ENCODE measurements at regions not wholly inside any gene's neighbourhood (a gene's known extent, or its start where the extent isn't known, plus 50 kb on each side); places are given as distances from the start of the nearest gene placed in this dataset.

DNA sequence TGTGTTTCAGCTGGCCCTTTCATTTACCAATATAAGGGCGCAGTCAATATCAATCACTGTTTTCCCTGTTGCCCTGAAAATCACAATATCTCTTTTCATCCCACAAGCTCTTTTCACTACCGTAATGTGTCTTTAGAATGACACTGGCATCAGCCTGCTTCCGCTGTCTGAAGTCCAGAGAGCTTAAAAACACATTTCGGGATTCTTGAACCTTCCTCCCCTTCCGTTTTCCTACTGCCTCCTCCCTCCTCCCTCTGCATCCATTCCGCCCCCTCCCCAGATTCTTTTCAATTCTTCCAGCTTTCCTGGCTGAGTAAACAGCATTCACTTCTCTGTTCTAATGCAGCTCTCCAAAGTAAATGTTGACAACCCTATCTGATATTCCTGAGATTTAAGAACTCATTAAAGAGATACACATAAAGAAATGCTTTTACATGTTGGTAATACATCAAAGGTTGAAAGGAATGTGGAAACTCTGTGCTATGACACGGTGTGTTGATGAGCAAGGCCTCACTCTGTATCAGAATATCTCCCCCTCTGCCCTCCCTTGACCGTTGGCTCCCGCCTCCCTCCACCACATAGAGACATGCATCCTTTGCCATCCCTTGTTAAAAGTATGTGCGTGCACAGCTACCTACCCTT, 83.5 kb upstream of the SPRY1 start:
- ATAC-seq (replicated peaks in 1 of 4) (no peak), DNase-seq (no peak)
- Mint-ChIP-seq H3K4me3 (no peak overlapping the region), H3K27me3 (no peaks in the 10 kb centered on the region), H3K4me1 (no peaks in the 10 kb centered on the region), H3K27ac (no peak overlapping the region), H3K9me3 (peaks cover 13 to 16% (median 14%) of the 10 kb centered on the region in 3 donors), H3K36me3 (peaks cover 73% of the 10 kb centered on the region)
- Histone ChIP-seq H3K27ac (ENCODE audit: low read length) (no peak overlapping the region), H3K4me1 (ENCODE audit: control insufficient read depth in 1 of 2, extremely low read depth in 1 of 2, insufficient read depth in 2 of 2, low read length in 2 of 2) (no peaks in the 10 kb centered on the region), H3K4me3 (ENCODE audit: control insufficient read depth in 1 of 2, extremely low read depth in 1 of 2, low read length in 1 of 2) (no peak overlapping the region), H3K27me3 (replicated peaks in 1 of 2; ENCODE audit: control insufficient read depth in 2 of 2, extremely low read depth in 1 of 2, insufficient read depth in 2 of 2, low read length in 1 of 2) (no peaks in the 10 kb centered on the region), H3K9me3 (no peaks in the 10 kb centered on the region), H3K36me3 (ENCODE audit: control insufficient read depth in 2 of 2, extremely low read depth in 1 of 2, insufficient read depth in 1 of 2, low read length in 1 of 2) (peaks cover 0 to 9% of the 10 kb centered on the region in 2 donors)
- ChIA-PET CTCF (interaction anchor here in 1 of 2 donors (0.6 kb wide), 1 partner anchor 12 kb away, joined by 3 read pairs; no protein-coding TSS in a partner anchor), POLR2A (no interaction called here)
- WGBS (ENCODE audit: insufficient coverage): 98% methylated on average over 8 of the region's 10 CpGs

DNA sequence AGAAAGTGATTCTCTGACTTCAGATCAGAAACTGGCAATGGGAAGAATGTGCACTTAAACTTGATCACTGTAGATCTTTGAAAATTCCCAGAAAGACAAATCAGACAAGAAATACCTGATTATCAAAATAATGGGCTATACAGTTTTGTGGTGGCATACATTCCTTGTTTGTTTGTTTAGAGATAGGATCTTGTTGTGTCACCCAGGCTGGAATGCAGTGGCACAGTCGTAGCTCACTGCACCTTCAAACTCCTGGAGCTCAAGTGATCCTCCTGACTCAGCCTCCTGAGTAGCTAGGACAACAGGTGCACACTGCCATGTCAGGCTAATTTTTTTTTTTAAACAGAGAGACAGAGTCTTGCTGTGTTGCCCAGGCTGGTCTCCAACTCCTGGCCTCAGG, 81.0 kb upstream of the SPRY1 start:
- no peaks in the 10 kb centered on the region for H3K4me1 Mint-ChIP-seq
- Histone ChIP-seq H3K27me3 (replicated peaks in 1 of 2; ENCODE audit: control insufficient read depth in 2 of 2, extremely low read depth in 1 of 2, insufficient read depth in 2 of 2, low read length in 1 of 2) (no peaks in the 10 kb centered on the region), H3K27ac (ENCODE audit: low read length) (no peak overlapping the region), H3K36me3 (ENCODE audit: control insufficient read depth in 2 of 2, extremely low read depth in 1 of 2, insufficient read depth in 1 of 2, low read length in 1 of 2) (peaks cover 0 to 9% of the 10 kb centered on the region in 2 donors), H3K4me1 (ENCODE audit: control insufficient read depth in 1 of 2, extremely low read depth in 1 of 2, insufficient read depth in 2 of 2, low read length in 2 of 2) (no peaks in the 10 kb centered on the region), H3K9me3 (no peaks in the 10 kb centered on the region), H3K4me3 (ENCODE audit: control insufficient read depth in 1 of 2, extremely low read depth in 1 of 2, low read length in 1 of 2) (no peak overlapping the region)
- ChIA-PET CTCF (no interaction called here), POLR2A (no interaction called here)
- peaks cover 10 to 33% (median 22%) of the 10 kb centered on the region in 3 donors for H3K9me3 Mint-ChIP-seq
- no peaks in the 10 kb centered on the region for H3K27me3 Mint-ChIP-seq
- DNase-seq: no peak
- 100% methylated on average over 1 of the region's 1 CpG for WGBS (ENCODE audit: insufficient coverage)
- H3K4me3 Mint-ChIP-seq: no peak overlapping the region
- H3K27ac Mint-ChIP-seq: no peak overlapping the region
- H3K36me3 Mint-ChIP-seq: peaks cover 61% of the 10 kb centered on the region
- no peak for ATAC-seq (replicated peaks in 1 of 4)

DNA sequence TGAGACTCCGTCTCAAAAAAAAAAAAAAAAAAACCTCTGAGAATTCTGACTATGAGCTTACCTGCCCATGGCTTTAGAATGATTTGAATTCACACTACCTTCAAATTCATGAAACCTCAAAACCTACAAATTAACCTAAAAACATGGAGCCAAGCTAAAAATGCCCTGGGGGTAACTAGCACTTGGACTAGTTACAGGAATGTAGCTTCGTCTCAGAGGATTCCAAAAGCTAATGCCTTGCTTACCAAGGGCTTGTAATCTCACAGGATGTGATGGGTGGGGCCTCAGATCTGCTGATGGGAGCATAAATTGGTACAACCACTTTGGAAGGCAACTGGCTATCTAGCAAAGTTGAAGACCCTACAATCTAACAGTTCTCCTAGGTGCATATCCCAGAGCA, 79.4 kb upstream of the SPRY1 start:
- H3K27ac Mint-ChIP-seq: no peak overlapping the region
- H3K4me3 ChIP-seq (ENCODE audit: control insufficient read depth in 1 of 2, extremely low read depth in 1 of 2, low read length in 1 of 2): no peak overlapping the region
- H3K9me3 ChIP-seq: no peaks in the 10 kb centered on the region
- peaks cover 14 to 42% (median 32%) of the 10 kb centered on the region in 3 donors for H3K9me3 Mint-ChIP-seq
- no peaks in the 10 kb centered on the region for H3K4me1 ChIP-seq (ENCODE audit: control insufficient read depth in 1 of 2, extremely low read depth in 1 of 2, insufficient read depth in 2 of 2, low read length in 2 of 2)
- no peak overlapping the region for H3K4me3 Mint-ChIP-seq
- peaks cover 0 to 6% of the 10 kb centered on the region in 2 donors for H3K36me3 ChIP-seq (ENCODE audit: control insufficient read depth in 2 of 2, extremely low read depth in 1 of 2, insufficient read depth in 1 of 2, low read length in 1 of 2)
- POLR2A ChIA-PET: no interaction called here
- no peaks in the 10 kb centered on the region for H3K27me3 Mint-ChIP-seq
- no peak for ATAC-seq (replicated peaks in 1 of 4)
- H3K36me3 Mint-ChIP-seq: peaks cover 49% of the 10 kb centered on the region
- no peak overlapping the region for H3K27ac ChIP-seq (ENCODE audit: low read length)
- no peaks in the 10 kb centered on the region for H3K27me3 ChIP-seq (replicated peaks in 1 of 2; ENCODE audit: control insufficient read depth in 2 of 2, extremely low read depth in 1 of 2, insufficient read depth in 2 of 2, low read length in 1 of 2)
- no CpG with 5 or more reads among the region's 2 CpGs for WGBS (ENCODE audit: insufficient coverage)
- CTCF ChIA-PET: interaction anchor here in 1 of 2 donors (1.6 kb wide), 1 partner anchor 10 kb away, joined by 3 read pairs; no protein-coding TSS in a partner anchor
- DNase-seq: no peak
- H3K4me1 Mint-ChIP-seq: no peaks in the 10 kb centered on the region

DNA sequence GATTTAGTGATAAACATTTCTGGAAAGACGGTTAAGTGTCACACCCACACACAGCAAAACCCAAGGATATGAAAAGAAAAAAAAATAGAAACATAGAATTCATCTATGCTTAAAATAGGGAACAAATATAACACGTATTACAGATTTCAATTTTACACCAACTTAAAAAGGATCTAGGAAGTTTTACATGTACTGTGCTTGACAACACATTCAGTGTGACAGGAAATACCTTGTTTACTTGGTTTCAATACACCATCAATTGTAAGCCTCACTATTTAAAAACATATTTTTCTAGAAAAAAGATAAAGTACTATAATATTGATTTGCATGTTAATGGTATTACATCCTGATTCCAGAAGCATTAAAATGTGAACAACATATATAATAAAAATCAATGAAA, 77.0 kb upstream of the SPRY1 start:
- Histone ChIP-seq H3K4me3 (ENCODE audit: control insufficient read depth in 1 of 2, extremely low read depth in 1 of 2, low read length in 1 of 2) (no peak overlapping the region), H3K36me3 (ENCODE audit: control insufficient read depth in 2 of 2, extremely low read depth in 1 of 2, insufficient read depth in 1 of 2, low read length in 1 of 2) (peaks cover 0 to 6% of the 10 kb centered on the region in 2 donors), H3K4me1 (ENCODE audit: control insufficient read depth in 1 of 2, extremely low read depth in 1 of 2, insufficient read depth in 2 of 2, low read length in 2 of 2) (no peaks in the 10 kb centered on the region), H3K27ac (ENCODE audit: low read length) (no peak overlapping the region), H3K9me3 (no peaks in the 10 kb centered on the region), H3K27me3 (replicated peaks in 1 of 2; ENCODE audit: control insufficient read depth in 2 of 2, extremely low read depth in 1 of 2, insufficient read depth in 2 of 2, low read length in 1 of 2) (no peaks in the 10 kb centered on the region)
- H3K9me3 Mint-ChIP-seq: peaks cover 26 to 52% (median 46%) of the 10 kb centered on the region in 3 donors
- POLR2A ChIA-PET: no interaction called here
- no peak for ATAC-seq (replicated peaks in 1 of 4)
- no peaks in the 10 kb centered on the region for H3K27me3 Mint-ChIP-seq
- H3K36me3 Mint-ChIP-seq: peaks cover 26% of the 10 kb centered on the region
- WGBS (ENCODE audit: insufficient coverage): no CpG with 5 or more reads among the region's 2 CpGs
- no peak overlapping the region for H3K27ac Mint-ChIP-seq
- DNase-seq: no peak
- H3K4me3 Mint-ChIP-seq: no peak overlapping the region
- H3K4me1 Mint-ChIP-seq: no peaks in the 10 kb centered on the region
- CTCF ChIA-PET: no interaction called here

DNA sequence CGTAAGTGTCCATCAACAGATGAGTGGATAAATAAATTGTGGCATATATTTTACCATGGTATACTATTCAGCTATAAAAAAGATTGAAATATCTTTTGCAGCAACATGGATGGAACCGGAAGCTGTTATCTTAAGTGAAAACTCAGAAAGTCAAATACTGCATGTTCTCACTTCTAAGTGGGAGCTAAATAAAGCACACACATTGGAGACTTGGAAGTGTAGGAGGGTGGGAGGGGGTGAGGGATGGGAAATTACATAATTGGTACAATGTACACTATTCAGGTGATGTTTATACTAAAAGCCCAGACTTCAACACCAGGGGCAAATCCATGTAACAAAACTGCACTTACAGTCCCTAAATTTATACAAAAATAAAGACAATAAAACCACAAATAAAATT, 72.6 kb upstream of the SPRY1 start:
- CTCF ChIA-PET: interaction anchor here in 1 of 2 donors (1.0 kb wide), 1 partner anchor 25 kb away, joined by 3 read pairs; no protein-coding TSS in a partner anchor
- Mint-ChIP-seq H3K9me3 (peaks cover 31 to 57% (median 41%) of the 10 kb centered on the region in 3 donors), H3K4me1 (peaks cover 0 to 4% (median 0%) of the 10 kb centered on the region in 3 donors), H3K27ac (no peak overlapping the region), H3K27me3 (peaks cover 0 to 3% of the 10 kb centered on the region in 2 donors), H3K4me3 (no peak overlapping the region), H3K36me3 (no peaks in the 10 kb centered on the region)
- no peaks in the 10 kb centered on the region for H3K36me3 ChIP-seq (ENCODE audit: control insufficient read depth in 2 of 2, extremely low read depth in 1 of 2, insufficient read depth in 1 of 2, low read length in 1 of 2)
- no peaks in the 10 kb centered on the region for H3K9me3 ChIP-seq
- no peaks in the 10 kb centered on the region for H3K4me1 ChIP-seq (ENCODE audit: control insufficient read depth in 1 of 2, extremely low read depth in 1 of 2, insufficient read depth in 2 of 2, low read length in 2 of 2)
- H3K27me3 ChIP-seq (replicated peaks in 1 of 2; ENCODE audit: control insufficient read depth in 2 of 2, extremely low read depth in 1 of 2, insufficient read depth in 2 of 2, low read length in 1 of 2): no peaks in the 10 kb centered on the region
- whole genome bisulfite sequencing (ENCODE audit: insufficient coverage): no CpG with 5 or more reads among the region's 2 CpGs
- DNase-seq (no peak), ATAC-seq (replicated peaks in 1 of 4) (no peak)
- no peak overlapping the region for H3K27ac ChIP-seq (ENCODE audit: low read length)
- no peak overlapping the region for H3K4me3 ChIP-seq (ENCODE audit: control insufficient read depth in 1 of 2, extremely low read depth in 1 of 2, low read length in 1 of 2)
- POLR2A ChIA-PET: no interaction called here

DNA sequence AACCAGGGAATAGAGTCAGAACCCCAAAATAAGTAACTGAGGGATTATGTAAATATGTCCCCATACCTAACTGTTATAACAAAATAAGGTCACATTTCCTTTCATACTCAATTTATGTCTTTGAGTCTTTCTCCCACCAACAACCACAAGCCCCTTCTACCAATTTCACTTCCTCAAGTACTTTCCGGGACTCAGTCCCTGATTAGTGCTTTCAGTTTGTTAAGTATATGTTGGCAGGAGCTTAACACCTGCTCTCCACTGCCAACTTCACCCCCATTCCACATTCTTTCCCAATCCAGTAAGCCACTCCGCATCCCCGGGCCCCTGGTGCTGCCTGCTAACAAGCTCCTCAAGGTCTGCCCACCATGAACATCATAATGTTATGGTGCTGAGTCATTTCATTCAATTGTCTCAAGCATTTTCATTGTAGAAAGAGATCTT, 71.3 kb upstream of the SPRY1 start:
- no peak overlapping the region for H3K4me3 Mint-ChIP-seq
- ChIA-PET CTCF (interaction anchor here (0.6 kb wide), 2 partner anchors 13 to 1841 kb away, joined by 3 read pairs; no protein-coding TSS in a partner anchor), POLR2A (interaction anchor here in 1 of 2 donors (0.6 kb wide), 1 partner anchor 28 kb away, joined by 3 read pairs; no protein-coding TSS in a partner anchor)
- DNase-seq (no peak), ATAC-seq (replicated peaks in 1 of 4) (no peak)
- peaks cover 0 to 4% (median 0%) of the 10 kb centered on the region in 3 donors for H3K4me1 Mint-ChIP-seq
- H3K4me1 ChIP-seq (ENCODE audit: control insufficient read depth in 1 of 2, extremely low read depth in 1 of 2, insufficient read depth in 2 of 2, low read length in 2 of 2): no peaks in the 10 kb centered on the region
- H3K27me3 ChIP-seq (replicated peaks in 1 of 2; ENCODE audit: control insufficient read depth in 2 of 2, extremely low read depth in 1 of 2, insufficient read depth in 2 of 2, low read length in 1 of 2): no peaks in the 10 kb centered on the region
- no peaks in the 10 kb centered on the region for H3K9me3 ChIP-seq
- no peak overlapping the region for H3K27ac Mint-ChIP-seq
- H3K4me3 ChIP-seq (ENCODE audit: control insufficient read depth in 1 of 2, extremely low read depth in 1 of 2, low read length in 1 of 2): no peak overlapping the region
- H3K9me3 Mint-ChIP-seq: peaks cover 31 to 55% (median 34%) of the 10 kb centered on the region in 3 donors
- H3K36me3 Mint-ChIP-seq: no peaks in the 10 kb centered on the region
- no peak overlapping the region for H3K27ac ChIP-seq (ENCODE audit: low read length)
- no peaks in the 10 kb centered on the region for H3K36me3 ChIP-seq (ENCODE audit: control insufficient read depth in 2 of 2, extremely low read depth in 1 of 2, insufficient read depth in 1 of 2, low read length in 1 of 2)
- peaks cover 0 to 3% of the 10 kb centered on the region in 2 donors for H3K27me3 Mint-ChIP-seq
- WGBS (ENCODE audit: insufficient coverage): no CpG with 5 or more reads among the region's 3 CpGs

Data from T-cell (primary cell).